Gastroesophageal sphincter (tissue), 3 donors: ENCODE measurements at regions not wholly inside any gene's neighbourhood (a gene's known extent, or its start where the extent isn't known, plus 50 kb on each side); places are given as distances from the start of the nearest gene placed in this dataset.
"Not testable (repeated sequence)": the region's sequence is repeated elsewhere in the genome, so short reads cannot be mapped to it uniquely, and the experiment has no call there.

Source experiments
- POLR2AphosphoS5 ChIP-seq: sonication (generic); formaldehyde crosslinking; IDR thresholded peaks from one replicate; pipeline ENCODE4 v1.6.1; 2017; ENCODE audit warnings: antibody characterized with exemption
- TF ChIP-seq, protein P1 (sequence below), 4 experiments: fragments of 200-600 bp in 2 of 4; fragments of 450-650 bp in 2 of 4; sonication (generic) in 1 of 4; IDR thresholded peaks; one replicate each; pipeline ENCODE4 v1.5.1; 2017 to 2019; ENCODE audit warnings: antibody characterized with exemption in 4 of 4, mild to moderate bottlenecking in 2 of 4, moderate library complexity in 2 of 4

DNA sequence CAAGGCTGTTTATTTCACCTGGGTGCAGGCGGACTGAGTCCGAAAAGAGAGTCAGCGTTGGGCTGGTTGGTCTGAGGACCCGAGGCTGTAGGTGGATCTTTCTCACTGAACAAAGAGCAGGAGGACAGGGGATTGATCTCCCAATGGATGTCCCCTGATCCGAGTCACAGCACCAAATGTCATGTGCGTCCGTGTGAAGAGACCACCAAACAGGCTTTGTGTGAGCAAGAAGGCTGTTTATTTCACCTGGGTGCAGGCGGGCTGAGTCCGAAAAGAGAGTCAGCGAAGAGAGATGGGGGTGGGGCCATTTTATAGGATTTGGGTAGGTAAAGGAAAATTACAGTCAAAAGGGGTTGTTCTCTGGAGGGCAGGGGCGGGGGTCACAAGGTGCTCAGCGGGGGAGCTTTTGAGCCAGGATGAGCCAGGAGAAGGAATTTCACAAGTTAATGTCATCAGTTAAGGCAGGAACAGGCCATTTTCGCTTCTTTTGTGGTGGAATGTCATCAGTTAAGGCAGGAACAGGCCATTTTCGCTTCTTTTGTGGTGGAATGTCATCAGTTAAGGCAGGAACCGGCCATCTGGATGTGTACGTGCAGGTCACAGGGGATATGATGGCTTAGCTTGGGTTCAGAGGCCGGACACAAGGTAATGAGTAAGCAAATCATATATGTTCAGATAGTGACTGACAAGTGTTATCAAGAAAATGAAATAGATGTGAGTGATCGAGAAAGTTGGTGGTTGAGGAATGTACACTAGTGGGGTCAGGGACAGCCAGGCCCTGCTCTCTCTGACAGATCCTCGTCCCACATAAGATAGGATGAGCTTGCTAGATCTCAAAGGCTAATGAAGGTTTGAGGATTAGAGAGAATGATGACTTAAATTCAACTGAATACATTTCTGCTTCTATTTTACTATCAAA, 760.0 kb downstream of the KCNT2 start:
- TF ChIP-seq, protein P1, sequence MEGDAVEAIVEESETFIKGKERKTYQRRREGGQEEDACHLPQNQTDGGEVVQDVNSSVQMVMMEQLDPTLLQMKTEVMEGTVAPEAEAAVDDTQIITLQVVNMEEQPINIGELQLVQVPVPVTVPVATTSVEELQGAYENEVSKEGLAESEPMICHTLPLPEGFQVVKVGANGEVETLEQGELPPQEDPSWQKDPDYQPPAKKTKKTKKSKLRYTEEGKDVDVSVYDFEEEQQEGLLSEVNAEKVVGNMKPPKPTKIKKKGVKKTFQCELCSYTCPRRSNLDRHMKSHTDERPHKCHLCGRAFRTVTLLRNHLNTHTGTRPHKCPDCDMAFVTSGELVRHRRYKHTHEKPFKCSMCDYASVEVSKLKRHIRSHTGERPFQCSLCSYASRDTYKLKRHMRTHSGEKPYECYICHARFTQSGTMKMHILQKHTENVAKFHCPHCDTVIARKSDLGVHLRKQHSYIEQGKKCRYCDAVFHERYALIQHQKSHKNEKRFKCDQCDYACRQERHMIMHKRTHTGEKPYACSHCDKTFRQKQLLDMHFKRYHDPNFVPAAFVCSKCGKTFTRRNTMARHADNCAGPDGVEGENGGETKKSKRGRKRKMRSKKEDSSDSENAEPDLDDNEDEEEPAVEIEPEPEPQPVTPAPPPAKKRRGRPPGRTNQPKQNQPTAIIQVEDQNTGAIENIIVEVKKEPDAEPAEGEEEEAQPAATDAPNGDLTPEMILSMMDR (IDR thresholded peaks at IDR 0.05): not testable (repeated sequence)
- not testable (repeated sequence) for TF ChIP-seq POLR2AphosphoS5
